C4-2B (cell line): ENCODE measurements at regions not wholly inside any gene's neighbourhood (a gene's known extent, or its start where the extent isn't known, plus 50 kb on each side); places are given as distances from the start of the nearest gene placed in this dataset.

Experiments used
- CTCF ChIP-seq: fragments of 450-650 bp; conservative IDR thresholded peaks from 2 replicates; pipeline ENCODE4 v1.5.1; 2017; ENCODE audit warnings: mild to moderate bottlenecking
- ZFX ChIP-seq: fragments of 450-650 bp; IDR thresholded peaks from 2 replicates; pipeline ENCODE4 v1.6.1; 2017

- TF ChIP-seq CTCF (no peak), ZFX (no peak)
Observed at GRCh38 chr2:236905976-236906375, 179.7 kb upstream of the COPS8 start.
